ENCODE measurements at regions not wholly inside any gene's neighbourhood (a gene's known extent, or its start where the extent isn't known, plus 50 kb on each side); places are given as distances from the start of the nearest gene placed in this dataset.

DNA sequence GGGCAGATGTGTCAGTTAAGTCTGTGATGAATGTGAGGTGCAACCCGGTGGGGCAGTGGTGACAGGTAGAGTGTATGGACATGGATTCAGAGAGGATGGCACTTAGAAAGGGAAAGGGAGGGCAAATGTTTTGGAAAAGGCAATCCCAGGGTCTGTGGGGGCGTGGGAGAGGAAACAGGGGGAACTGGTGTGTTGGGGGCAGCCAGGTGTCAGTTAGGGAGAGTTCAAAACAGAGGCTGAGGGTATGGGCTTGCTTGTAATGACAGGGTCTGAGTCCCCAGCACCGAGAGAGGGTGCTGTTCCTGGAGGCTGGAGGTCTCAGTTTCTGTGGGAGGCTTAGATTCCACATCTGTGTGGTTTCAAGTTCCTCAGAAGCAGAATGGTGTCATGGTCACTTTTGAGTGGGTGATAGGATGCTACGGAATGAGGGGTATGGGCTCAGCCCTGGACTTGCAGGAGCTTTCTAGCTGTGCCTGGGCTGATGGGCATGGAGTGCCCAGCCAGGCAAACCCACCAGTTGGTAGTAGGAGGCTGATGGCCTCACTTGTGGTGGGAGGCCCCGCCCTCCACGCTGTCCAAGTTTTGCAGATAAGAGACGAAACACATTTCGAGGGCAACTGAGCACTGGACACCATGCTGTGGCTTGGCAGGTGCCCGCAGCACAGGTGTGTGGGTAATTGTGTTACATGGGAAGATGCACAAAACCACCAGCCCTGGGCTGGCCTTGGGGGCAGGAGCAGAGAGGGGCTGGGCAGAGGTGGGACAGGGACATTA lies 209.4 kb downstream of the RPLP1 start:
- Histone ChIP-seq H3K27ac (no peak overlapping the region), H3K36me3 (no peaks in the 10 kb centered on the region), H3K4me3 (ENCODE audit: low read depth, low read length) (no peak overlapping the region), H3K9me3 (ENCODE audit: severe bottlenecking) (no peaks in the 10 kb centered on the region), H3K27me3 (ENCODE audit: insufficient read depth, low read depth, severe bottlenecking) (no peaks in the 10 kb centered on the region)
- no peak for DNase-seq
- TF ChIP-seq, protein P1, sequence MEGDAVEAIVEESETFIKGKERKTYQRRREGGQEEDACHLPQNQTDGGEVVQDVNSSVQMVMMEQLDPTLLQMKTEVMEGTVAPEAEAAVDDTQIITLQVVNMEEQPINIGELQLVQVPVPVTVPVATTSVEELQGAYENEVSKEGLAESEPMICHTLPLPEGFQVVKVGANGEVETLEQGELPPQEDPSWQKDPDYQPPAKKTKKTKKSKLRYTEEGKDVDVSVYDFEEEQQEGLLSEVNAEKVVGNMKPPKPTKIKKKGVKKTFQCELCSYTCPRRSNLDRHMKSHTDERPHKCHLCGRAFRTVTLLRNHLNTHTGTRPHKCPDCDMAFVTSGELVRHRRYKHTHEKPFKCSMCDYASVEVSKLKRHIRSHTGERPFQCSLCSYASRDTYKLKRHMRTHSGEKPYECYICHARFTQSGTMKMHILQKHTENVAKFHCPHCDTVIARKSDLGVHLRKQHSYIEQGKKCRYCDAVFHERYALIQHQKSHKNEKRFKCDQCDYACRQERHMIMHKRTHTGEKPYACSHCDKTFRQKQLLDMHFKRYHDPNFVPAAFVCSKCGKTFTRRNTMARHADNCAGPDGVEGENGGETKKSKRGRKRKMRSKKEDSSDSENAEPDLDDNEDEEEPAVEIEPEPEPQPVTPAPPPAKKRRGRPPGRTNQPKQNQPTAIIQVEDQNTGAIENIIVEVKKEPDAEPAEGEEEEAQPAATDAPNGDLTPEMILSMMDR (IDR thresholded peaks at IDR 0.05; ENCODE audit: low read depth, low read length) = no peak

DNA sequence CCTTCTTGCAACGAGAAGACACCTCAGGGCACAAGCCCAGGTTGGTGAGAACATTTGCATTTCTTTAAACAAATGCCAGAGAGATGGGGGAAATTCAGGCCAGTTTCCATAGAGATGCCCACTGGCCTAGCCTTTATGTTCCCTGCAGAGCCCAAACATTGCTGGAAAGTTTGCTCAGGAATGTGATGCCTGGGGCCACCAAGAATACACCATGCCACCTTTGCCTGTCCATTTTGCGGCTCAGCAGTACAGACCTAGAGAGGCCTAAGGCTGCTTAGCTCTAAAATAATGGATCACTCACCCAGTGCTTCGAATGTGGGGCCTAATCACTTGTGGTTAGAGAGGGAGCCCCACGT lies 210.0 kb downstream of the RPLP1 start:
- no peak for DNase-seq
- H3K27me3 ChIP-seq (ENCODE audit: insufficient read depth, low read depth, severe bottlenecking) = no peaks in the 10 kb centered on the region
- H3K27ac ChIP-seq = no peak overlapping the region
- H3K4me3 ChIP-seq (ENCODE audit: low read depth, low read length) = no peak overlapping the region
- TF ChIP-seq, protein P1 (IDR thresholded peaks at IDR 0.05; ENCODE audit: low read depth, low read length) = no peak
- no peaks in the 10 kb centered on the region for H3K36me3 ChIP-seq
- no peaks in the 10 kb centered on the region for H3K9me3 ChIP-seq (ENCODE audit: severe bottlenecking)

DNA sequence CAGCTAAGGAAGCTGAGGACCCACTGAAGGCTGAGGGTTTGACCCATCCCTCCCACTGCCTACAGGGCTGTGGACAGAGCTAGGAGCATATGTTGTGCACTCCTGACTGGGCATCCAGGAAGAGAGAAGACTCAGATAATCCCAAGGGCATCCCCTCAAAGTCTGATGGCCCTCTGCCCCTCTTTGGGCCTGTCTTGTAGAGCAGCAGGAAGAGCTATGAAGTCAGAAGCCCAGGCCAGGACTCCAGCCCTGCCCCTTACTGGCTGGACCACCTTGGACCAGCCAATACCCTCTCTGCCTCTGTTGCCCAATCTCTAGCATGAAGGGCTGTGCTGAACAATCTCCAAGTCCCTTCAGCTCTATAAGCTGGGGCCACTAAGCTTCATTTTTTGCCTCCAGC lies 210.8 kb downstream of the RPLP1 start:
- no peaks in the 10 kb centered on the region for H3K36me3 ChIP-seq
- H3K4me3 ChIP-seq (ENCODE audit: low read depth, low read length) = no peak overlapping the region
- no peaks in the 10 kb centered on the region for H3K9me3 ChIP-seq (ENCODE audit: severe bottlenecking)
- H3K27me3 ChIP-seq (ENCODE audit: insufficient read depth, low read depth, severe bottlenecking) = no peaks in the 10 kb centered on the region
- DNase-seq = no peak
- TF ChIP-seq, protein P1 (IDR thresholded peaks at IDR 0.05; ENCODE audit: low read depth, low read length) = no peak
- no peak overlapping the region for H3K27ac ChIP-seq

DNA sequence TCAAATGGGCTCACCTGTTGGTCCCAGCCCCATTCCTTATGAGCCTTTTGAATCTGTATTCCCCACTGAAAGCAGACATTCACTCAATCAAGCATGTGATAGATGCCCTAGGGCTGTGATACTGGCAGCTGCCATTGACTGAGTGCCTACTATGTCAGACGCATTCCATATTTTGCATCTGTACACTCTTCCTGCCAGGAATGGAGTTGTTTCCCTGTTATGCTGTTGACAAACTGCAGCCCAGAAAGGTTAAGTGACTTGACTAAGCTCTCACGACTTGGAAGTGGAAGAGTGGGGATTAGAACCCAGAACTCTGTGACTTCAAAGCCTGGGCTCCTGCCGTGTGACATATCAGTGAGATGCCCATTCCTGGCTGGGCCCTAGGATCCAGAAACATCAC lies 211.4 kb downstream of the RPLP1 start:
- Histone ChIP-seq H3K4me3 (ENCODE audit: low read depth, low read length) (no peak overlapping the region), H3K27ac (no peak overlapping the region), H3K27me3 (ENCODE audit: insufficient read depth, low read depth, severe bottlenecking) (no peaks in the 10 kb centered on the region), H3K36me3 (no peaks in the 10 kb centered on the region), H3K9me3 (ENCODE audit: severe bottlenecking) (no peaks in the 10 kb centered on the region)
- TF ChIP-seq, protein P1 (IDR thresholded peaks at IDR 0.05; ENCODE audit: low read depth, low read length) = no peak
- DNase-seq = no peak

DNA sequence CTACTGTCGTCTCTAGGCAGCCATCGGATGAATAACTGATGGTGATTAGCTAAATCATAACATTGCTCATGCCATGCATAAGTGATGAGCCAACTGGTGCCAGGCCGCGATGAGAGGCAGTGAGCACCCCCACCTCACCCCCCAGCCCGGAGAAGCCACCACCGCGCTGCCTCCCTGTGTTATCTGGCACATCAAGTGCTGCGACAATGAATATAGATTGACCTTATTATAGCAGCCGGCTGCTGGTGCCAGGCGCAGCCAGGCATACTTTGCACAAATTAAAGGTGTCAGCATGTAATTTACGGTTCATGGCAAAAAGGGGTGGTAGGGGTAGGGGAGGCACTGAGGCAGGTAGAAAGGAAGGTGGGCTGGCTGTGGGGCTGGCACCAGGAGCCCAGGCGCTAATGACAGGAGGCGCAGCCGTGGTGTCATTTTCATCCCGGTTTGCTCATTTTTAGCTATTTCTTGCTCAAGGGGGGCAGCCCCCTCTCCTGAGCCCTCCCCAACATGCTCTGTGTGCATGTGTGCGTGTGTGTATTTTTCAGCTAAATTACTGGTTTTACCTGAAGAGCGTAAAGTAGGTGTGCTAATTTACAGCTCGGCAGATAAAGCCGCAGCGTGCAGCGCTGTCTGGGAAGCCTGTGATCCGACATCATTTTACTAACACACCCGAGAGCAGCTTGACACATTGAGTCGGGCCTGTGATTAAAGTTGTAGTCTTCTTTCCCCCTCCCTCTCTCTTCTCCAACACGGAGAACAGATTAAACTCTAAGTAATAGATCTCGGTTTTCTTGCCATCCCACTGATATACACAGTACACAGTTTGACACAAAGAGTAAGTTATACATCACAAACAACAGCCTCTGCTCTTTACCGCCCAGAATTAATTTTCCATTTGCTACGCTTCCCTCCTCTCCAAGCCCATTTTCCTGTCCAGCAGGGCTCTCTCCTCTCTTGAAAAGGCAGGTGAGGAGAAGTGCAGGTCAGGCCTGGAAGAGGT lies 212.3 kb downstream of the RPLP1 start:
- DNase-seq = peak; percentile 38
- Histone ChIP-seq H3K4me3 (ENCODE audit: low read depth, low read length) (peak overlapping the region; percentile 45), H3K27me3 (ENCODE audit: insufficient read depth, low read depth, severe bottlenecking) (no peaks in the 10 kb centered on the region), H3K36me3 (no peaks in the 10 kb centered on the region), H3K9me3 (ENCODE audit: severe bottlenecking) (no peaks in the 10 kb centered on the region), H3K27ac (peak overlapping the region; percentile 60)
- TF ChIP-seq, protein P1 (IDR thresholded peaks at IDR 0.05; ENCODE audit: low read depth, low read length) = no peak

All from WERI-Rb-1 (cell line).